H1 (cell line): ENCODE measurements at regions not wholly inside any gene's neighbourhood (a gene's known extent, or its start where the extent isn't known, plus 50 kb on each side); places are given as distances from the start of the nearest gene placed in this dataset.

Experiments
- GABPA ChIP-seq: IDR thresholded peaks from 2 replicates; pipeline ENCODE4 v1.6.1; 2011; ENCODE audit warnings: mild to moderate bottlenecking, low read length, moderate library complexity, borderline replicate concordance; ENCODE audit not compliant: insufficient read depth
- POLR2AphosphoS5 ChIP-seq: IDR thresholded peaks from 2 replicates; pipeline ENCODE4 v1.6.1; 2011; ENCODE audit warnings: low read depth, low read length
- SIRT6 ChIP-seq: IDR thresholded peaks from one replicate; pipeline ENCODE4 v1.7.1; 2012; ENCODE audit warnings: low read length, inconsistent platforms

DNA sequence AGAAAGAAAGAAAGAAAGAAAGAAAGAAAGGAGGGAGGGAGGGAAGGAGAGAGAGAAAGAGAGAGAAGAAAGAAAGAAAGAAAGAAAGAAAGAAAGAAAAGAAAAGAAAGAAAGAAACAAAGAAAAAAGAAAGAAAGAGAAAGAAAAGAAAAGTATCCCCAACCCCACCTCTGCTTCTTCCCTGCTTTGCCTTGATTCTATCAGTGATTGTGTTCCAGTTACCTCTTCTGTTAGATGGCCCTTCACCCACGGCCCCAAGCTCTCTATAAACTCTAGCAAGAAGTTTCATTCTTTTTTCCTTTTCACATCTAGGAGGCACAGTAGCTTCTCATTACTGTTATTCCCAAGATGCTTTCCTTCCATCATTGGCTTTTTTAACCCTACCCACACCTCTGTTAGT is 1097.5 kb upstream of the ZEB2 start (continued):
- no peak for TF ChIP-seq GABPA
- TF ChIP-seq SIRT6 = no peak
- no peak for TF ChIP-seq POLR2AphosphoS5
